Adipocyte (in vitro differentiated cells): ENCODE measurements at regions not wholly inside any gene's neighbourhood (a gene's known extent, or its start where the extent isn't known, plus 50 kb on each side); places are given as distances from the start of the nearest gene placed in this dataset.
A peak's percentile ranks its signal among the peaks of the same experiment; 100 is the strongest.

Source experiments
- DNase-seq: peaks from one replicate; pipeline ENCODE4 v3.0.0-alpha.2; 2015; ENCODE audit warnings: low read depth
- H3K27me3 ChIP-seq: replicated peaks from 2 replicates; pipeline ENCODE4 v1.7.0; 2013; ENCODE audit warnings: mild to moderate bottlenecking, low read length, moderate library complexity; ENCODE audit not compliant: control insufficient read depth, insufficient read depth
- H3K36me3 ChIP-seq: 2 replicates; pipeline ENCODE4 v1.7.0; 2013; ENCODE audit warnings: low read length, mild to moderate bottlenecking, moderate library complexity; ENCODE audit not compliant: control insufficient read depth, insufficient read depth, severe bottlenecking
- H3K4me1 ChIP-seq: 2 replicates; pipeline ENCODE4 v1.7.0; 2013; ENCODE audit warnings: mild to moderate bottlenecking, low read length, moderate library complexity; ENCODE audit not compliant: control insufficient read depth, insufficient read depth
- H3K4me3 ChIP-seq: 2 replicates; pipeline ENCODE4 v1.7.0; 2013; ENCODE audit warnings: mild to moderate bottlenecking, low read length, moderate library complexity
- H3K9ac ChIP-seq: 2 replicates; pipeline ENCODE4 v1.7.0; 2013; ENCODE audit warnings: mild to moderate bottlenecking, low read length, moderate library complexity
- H3K9me3 ChIP-seq: 2 replicates; pipeline ENCODE4 v1.7.0; 2013; ENCODE audit warnings: mild to moderate bottlenecking, low read length, moderate library complexity; ENCODE audit not compliant: control insufficient read depth

GRCh38 chr18:72086421-72086820 lies 457.7 kb downstream of the CBLN2 start:
- no peaks in the 10 kb centered on the region for H3K36me3 ChIP-seq
- H3K9me3 ChIP-seq, result no peaks in the 10 kb centered on the region
- DNase-seq, result peak; percentile 31
- peaks cover 4% of the 10 kb centered on the region for H3K27me3 ChIP-seq
- no peaks in the 10 kb centered on the region for H3K4me1 ChIP-seq
- H3K4me3 ChIP-seq, result no peak overlapping the region
- H3K9ac ChIP-seq, result no peak overlapping the region

GRCh38 chr18:72075040-72075439 lies 469.1 kb downstream of the CBLN2 start:
- H3K4me3 ChIP-seq, result no peak overlapping the region
- no peak for DNase-seq
- H3K9ac ChIP-seq, result no peak overlapping the region
- no peaks in the 10 kb centered on the region for H3K4me1 ChIP-seq
- peaks cover 4% of the 10 kb centered on the region for H3K9me3 ChIP-seq
- H3K36me3 ChIP-seq, result no peaks in the 10 kb centered on the region
- H3K27me3 ChIP-seq, result no peaks in the 10 kb centered on the region

GRCh38 chr18:72063001-72063400 lies 481.1 kb downstream of the CBLN2 start:
- DNase-seq, result no peak
- Histone ChIP-seq H3K36me3 (no peaks in the 10 kb centered on the region), H3K9me3 (peaks cover 2% of the 10 kb centered on the region), H3K9ac (no peak overlapping the region), H3K27me3 (no peaks in the 10 kb centered on the region), H3K4me3 (no peak overlapping the region), H3K4me1 (no peaks in the 10 kb centered on the region)

- Histone ChIP-seq H3K4me3 (no peak overlapping the region), H3K27me3 (no peaks in the 10 kb centered on the region), H3K9ac (no peak overlapping the region), H3K4me1 (no peaks in the 10 kb centered on the region), H3K36me3 (no peaks in the 10 kb centered on the region), H3K9me3 (no peaks in the 10 kb centered on the region)
- DNase-seq, result no peak
These were observed 485.3 kb downstream of the CBLN2 start for GRCh38 chr18:72058851-72059250.

- DNase-seq, result no peak
- H3K4me1 ChIP-seq, result no peaks in the 10 kb centered on the region
- no peaks in the 10 kb centered on the region for H3K27me3 ChIP-seq
- H3K9me3 ChIP-seq, result no peaks in the 10 kb centered on the region
- H3K4me3 ChIP-seq, result no peak overlapping the region
- H3K36me3 ChIP-seq, result no peaks in the 10 kb centered on the region
- H3K9ac ChIP-seq, result no peak overlapping the region
These were observed 488.0 kb downstream of the CBLN2 start for GRCh38 chr18:72056171-72056570.

- no peak for DNase-seq
These were observed 502.7 kb downstream of the CBLN2 start for GRCh38 chr18:72041313-72042032.

GRCh38 chr18:72013427-72013850 lies 530.7 kb downstream of the CBLN2 start:
- Histone ChIP-seq H3K9me3 (no peaks in the 10 kb centered on the region), H3K27me3 (no peaks in the 10 kb centered on the region), H3K9ac (no peak overlapping the region), H3K36me3 (no peaks in the 10 kb centered on the region), H3K4me1 (no peaks in the 10 kb centered on the region), H3K4me3 (no peak overlapping the region)
- DNase-seq, result no peak

More at GRCh38 chr18:72041313-72042032, 502.7 kb downstream of the CBLN2 start:
- H3K4me3 ChIP-seq, result no peak overlapping the region
- no peaks in the 10 kb centered on the region for H3K4me1 ChIP-seq
- H3K36me3 ChIP-seq, result no peaks in the 10 kb centered on the region
- H3K9me3 ChIP-seq, result no peaks in the 10 kb centered on the region
- H3K9ac ChIP-seq, result no peak overlapping the region
- no peaks in the 10 kb centered on the region for H3K27me3 ChIP-seq

- H3K4me3 ChIP-seq, result no peak overlapping the region
- DNase-seq, result no peak
These were observed 545.5 kb downstream of the CBLN2 start for GRCh38 chr18:71998547-71999097.

GRCh38 chr18:71995904-71996465 lies 548.2 kb downstream of the CBLN2 start:
- Histone ChIP-seq H3K9ac (no peak overlapping the region), H3K9me3 (no peaks in the 10 kb centered on the region), H3K4me3 (no peak overlapping the region), H3K27me3 (no peaks in the 10 kb centered on the region), H3K36me3 (no peaks in the 10 kb centered on the region), H3K4me1 (no peaks in the 10 kb centered on the region)
- DNase-seq, result no peak

More at GRCh38 chr18:71998547-71999097, 545.5 kb downstream of the CBLN2 start:
- Histone ChIP-seq H3K36me3 (no peaks in the 10 kb centered on the region), H3K9me3 (peaks cover 4% of the 10 kb centered on the region), H3K9ac (no peak overlapping the region), H3K27me3 (no peaks in the 10 kb centered on the region), H3K4me1 (no peaks in the 10 kb centered on the region)

- Histone ChIP-seq H3K36me3 (no peaks in the 10 kb centered on the region), H3K9ac (no peak overlapping the region), H3K4me1 (no peaks in the 10 kb centered on the region), H3K27me3 (no peaks in the 10 kb centered on the region), H3K9me3 (no peaks in the 10 kb centered on the region), H3K4me3 (no peak overlapping the region)
- no peak for DNase-seq
These were observed 549.9 kb downstream of the CBLN2 start for GRCh38 chr18:71994273-71994672.

- H3K4me1 ChIP-seq, result no peaks in the 10 kb centered on the region
These were observed 554.5 kb downstream of the CBLN2 start for GRCh38 chr18:71989616-71990015.

More at GRCh38 chr18:71989616-71990015, 554.5 kb downstream of the CBLN2 start:
- Histone ChIP-seq H3K9ac (no peak overlapping the region), H3K4me3 (no peak overlapping the region), H3K9me3 (peaks cover 9% of the 10 kb centered on the region), H3K27me3 (no peaks in the 10 kb centered on the region), H3K36me3 (no peaks in the 10 kb centered on the region)
- no peak for DNase-seq
